ENCODE measurements at regions not wholly inside any gene's neighbourhood (a gene's known extent, or its start where the extent isn't known, plus 50 kb on each side); places are given as distances from the start of the nearest gene placed in this dataset.

- H3K27me3 ChIP-seq (ENCODE audit: control insufficient read depth, low read length) = no peaks in the 10 kb centered on the region
- no peak for TF ChIP-seq EZH2phosphoT487 (IDR thresholded peaks at IDR 0.05; ENCODE audit: borderline replicate concordance, low read length)
- TF ChIP-seq, protein P1, sequence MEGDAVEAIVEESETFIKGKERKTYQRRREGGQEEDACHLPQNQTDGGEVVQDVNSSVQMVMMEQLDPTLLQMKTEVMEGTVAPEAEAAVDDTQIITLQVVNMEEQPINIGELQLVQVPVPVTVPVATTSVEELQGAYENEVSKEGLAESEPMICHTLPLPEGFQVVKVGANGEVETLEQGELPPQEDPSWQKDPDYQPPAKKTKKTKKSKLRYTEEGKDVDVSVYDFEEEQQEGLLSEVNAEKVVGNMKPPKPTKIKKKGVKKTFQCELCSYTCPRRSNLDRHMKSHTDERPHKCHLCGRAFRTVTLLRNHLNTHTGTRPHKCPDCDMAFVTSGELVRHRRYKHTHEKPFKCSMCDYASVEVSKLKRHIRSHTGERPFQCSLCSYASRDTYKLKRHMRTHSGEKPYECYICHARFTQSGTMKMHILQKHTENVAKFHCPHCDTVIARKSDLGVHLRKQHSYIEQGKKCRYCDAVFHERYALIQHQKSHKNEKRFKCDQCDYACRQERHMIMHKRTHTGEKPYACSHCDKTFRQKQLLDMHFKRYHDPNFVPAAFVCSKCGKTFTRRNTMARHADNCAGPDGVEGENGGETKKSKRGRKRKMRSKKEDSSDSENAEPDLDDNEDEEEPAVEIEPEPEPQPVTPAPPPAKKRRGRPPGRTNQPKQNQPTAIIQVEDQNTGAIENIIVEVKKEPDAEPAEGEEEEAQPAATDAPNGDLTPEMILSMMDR (IDR thresholded peaks at IDR 0.05; ENCODE audit: low read depth, low read length, poor library complexity, severe bottlenecking) = no peak
- H3K9me3 ChIP-seq (ENCODE audit: control insufficient read depth, insufficient read depth, low read length) = no peaks in the 10 kb centered on the region
- H3K9me2 ChIP-seq (replicated peaks; ENCODE audit: control insufficient read depth, low read length) = no peaks in the 10 kb centered on the region
- no peak overlapping the region for H3K4me2 ChIP-seq (ENCODE audit: low read length)
- no peaks in the 10 kb centered on the region for H4K20me1 ChIP-seq (ENCODE audit: control insufficient read depth, insufficient read depth, low read depth, low read length)
- H3K4me3 ChIP-seq (ENCODE audit: low read length) = no peak overlapping the region
- H3K4me1 ChIP-seq (ENCODE audit: control insufficient read depth, low read length) = no peaks in the 10 kb centered on the region
- no peaks in the 10 kb centered on the region for H3K79me2 ChIP-seq (ENCODE audit: control insufficient read depth, low read length)
- no peak overlapping the region for H3K27ac ChIP-seq (ENCODE audit: low read depth, low read length)
- no peaks in the 10 kb centered on the region for H3K36me3 ChIP-seq (ENCODE audit: control insufficient read depth, low read length)
- no peaks in the 10 kb centered on the region for H3F3A ChIP-seq (ENCODE audit: control insufficient read depth, insufficient read depth)
Measured at GRCh38 chr7:117944886-117945285, 71.6 kb upstream of the CTTNBP2 start.

DNA sequence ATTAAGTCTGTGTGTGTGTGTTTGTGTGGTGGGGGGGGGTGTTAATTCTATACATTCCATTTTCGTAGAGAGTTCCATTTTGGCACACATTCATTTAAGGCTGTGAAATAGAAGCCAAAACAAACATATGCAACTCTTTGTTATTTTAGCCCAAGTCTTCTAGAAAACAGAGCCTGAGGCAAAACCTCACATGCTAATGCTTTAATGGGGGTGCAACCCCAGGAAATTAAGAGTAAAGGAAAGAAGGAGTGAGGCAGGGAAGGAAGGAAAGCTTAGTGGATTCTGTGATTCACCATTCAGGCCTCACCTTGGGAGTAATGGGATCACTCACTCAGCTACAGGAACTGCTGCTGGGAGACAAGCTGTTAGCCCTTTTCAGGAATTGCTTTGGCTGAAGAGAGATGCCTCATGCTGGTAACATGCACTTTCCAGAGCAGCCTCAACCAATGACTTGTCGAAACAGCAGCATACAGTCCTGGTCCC is 73.0 kb upstream of the CTTNBP2 start:
- Histone ChIP-seq H3K27ac (ENCODE audit: low read depth, low read length) (no peak overlapping the region), H3K9me2 (replicated peaks; ENCODE audit: control insufficient read depth, low read length) (no peaks in the 10 kb centered on the region), H4K20me1 (ENCODE audit: control insufficient read depth, insufficient read depth, low read depth, low read length) (no peaks in the 10 kb centered on the region), H3K36me3 (ENCODE audit: control insufficient read depth, low read length) (no peaks in the 10 kb centered on the region), H3K4me3 (ENCODE audit: low read length) (no peak overlapping the region), H3K4me2 (ENCODE audit: low read length) (no peak overlapping the region), H3K4me1 (ENCODE audit: control insufficient read depth, low read length) (no peaks in the 10 kb centered on the region), H3F3A (ENCODE audit: control insufficient read depth, insufficient read depth) (no peaks in the 10 kb centered on the region), H3K27me3 (ENCODE audit: control insufficient read depth, low read length) (no peaks in the 10 kb centered on the region), H3K79me2 (ENCODE audit: control insufficient read depth, low read length) (no peaks in the 10 kb centered on the region), H3K9me3 (ENCODE audit: control insufficient read depth, insufficient read depth, low read length) (no peaks in the 10 kb centered on the region)
- TF ChIP-seq, protein P1 (IDR thresholded peaks at IDR 0.05; ENCODE audit: low read depth, low read length, poor library complexity, severe bottlenecking) = no peak
- no peak for TF ChIP-seq EZH2phosphoT487 (IDR thresholded peaks at IDR 0.05; ENCODE audit: borderline replicate concordance, low read length)

GRCh38 chr7:117949232-117949631 is 76.0 kb upstream of the CTTNBP2 start:
- Histone ChIP-seq H4K20me1 (ENCODE audit: control insufficient read depth, insufficient read depth, low read depth, low read length) (no peaks in the 10 kb centered on the region), H3K9me2 (replicated peaks; ENCODE audit: control insufficient read depth, low read length) (no peaks in the 10 kb centered on the region), H3K36me3 (ENCODE audit: control insufficient read depth, low read length) (no peaks in the 10 kb centered on the region), H3K27me3 (ENCODE audit: control insufficient read depth, low read length) (no peaks in the 10 kb centered on the region), H3K4me1 (ENCODE audit: control insufficient read depth, low read length) (no peaks in the 10 kb centered on the region), H3K79me2 (ENCODE audit: control insufficient read depth, low read length) (no peaks in the 10 kb centered on the region), H3K27ac (ENCODE audit: low read depth, low read length) (no peak overlapping the region), H3K4me2 (ENCODE audit: low read length) (no peak overlapping the region), H3K9me3 (ENCODE audit: control insufficient read depth, insufficient read depth, low read length) (no peaks in the 10 kb centered on the region), H3F3A (ENCODE audit: control insufficient read depth, insufficient read depth) (no peaks in the 10 kb centered on the region), H3K4me3 (ENCODE audit: low read length) (no peak overlapping the region)
- TF ChIP-seq, protein P1 (IDR thresholded peaks at IDR 0.05; ENCODE audit: low read depth, low read length, poor library complexity, severe bottlenecking) = no peak
